SK-N-SH treated with all-trans-retinoic acid at 6 μM for 48 hours (cell line): ENCODE measurements at regions not wholly inside any gene's neighbourhood (a gene's known extent, or its start where the extent isn't known, plus 50 kb on each side); places are given as distances from the start of the nearest gene placed in this dataset.

Experiments
- ARNTL ChIP-seq: fragments of 450-650 bp; formaldehyde crosslinking; IDR thresholded peaks from 2 replicates; pipeline ENCODE4 v1.5.0; 2020; ENCODE audit warnings: low read depth, mild to moderate bottlenecking, moderate library complexity, borderline replicate concordance
- CSRNP3 ChIP-seq: fragments of 250-450 bp; sonication (Bioruptor Pico); IDR thresholded peaks from 2 replicates; pipeline ENCODE4 v1.5.1; 2021; ENCODE audit warnings: mild to moderate bottlenecking, moderate library complexity
- ESRRG ChIP-seq: fragments of 250-450 bp; sonication (Bioruptor Pico); IDR thresholded peaks from 2 replicates; pipeline ENCODE4 v1.6.1; 2021; ENCODE audit warnings: mild to moderate bottlenecking
- GLIS3 ChIP-seq: fragments of 250-450 bp; sonication (Bioruptor Pico); IDR thresholded peaks from 2 replicates; pipeline ENCODE4 v1.5.0; 2020; ENCODE audit warnings: mild to moderate bottlenecking, moderate library complexity
- OSR1 ChIP-seq: fragments of 250-450 bp; sonication (Bioruptor Pico); IDR thresholded peaks from 2 replicates; pipeline ENCODE4 v1.8.0; 2022; ENCODE audit warnings: moderate library complexity, mild to moderate bottlenecking, inconsistent platforms
- PATZ1 ChIP-seq: fragments of 250-450 bp; sonication (Bioruptor Pico); IDR thresholded peaks from 2 replicates; pipeline ENCODE4 v1.8.0; 2020; ENCODE audit warnings: mild to moderate bottlenecking, moderate library complexity, borderline replicate concordance
- RARB ChIP-seq: fragments of 250-450 bp; sonication (Bioruptor Pico); IDR thresholded peaks from 2 replicates; pipeline ENCODE4 v1.8.0; 2021; ENCODE audit warnings: mild to moderate bottlenecking, moderate library complexity
- TSHZ2 ChIP-seq: fragments of 250-450 bp; sonication (Bioruptor Pico); IDR thresholded peaks from 2 replicates; pipeline ENCODE4 v1.5.0; 2020; ENCODE audit warnings: mild to moderate bottlenecking, moderate library complexity
- ZC3H10 ChIP-seq: fragments of 250-450 bp; sonication (Bioruptor Pico); IDR thresholded peaks from 2 replicates; pipeline ENCODE4 v1.5.1; 2021; ENCODE audit warnings: mild to moderate bottlenecking, moderate library complexity
- ZFP30 ChIP-seq: fragments of 450-650 bp; formaldehyde crosslinking; IDR thresholded peaks from 2 replicates; pipeline ENCODE4 v1.5.0; 2022; ENCODE audit warnings: mild to moderate bottlenecking, moderate library complexity
- ZNF8 ChIP-seq: fragments of 450-650 bp; formaldehyde crosslinking; IDR thresholded peaks from 2 replicates; pipeline ENCODE4 v1.5.0; 2020; ENCODE audit warnings: mild to moderate bottlenecking, moderate library complexity

GRCh38 chrX:117707948-117708743 is 408.5 kb downstream of the KLHL13 start:
- TF ChIP-seq CSRNP3 (CRISPR knock-in tag) (no peak), GLIS3 (CRISPR knock-in tag) (no peak), OSR1 (CRISPR knock-in tag) (no peak), ARNTL (CRISPR knock-in tag) (no peak), ZFP30 (CRISPR knock-in tag) (no peak), TSHZ2 (CRISPR knock-in tag) (no peak), ESRRG (CRISPR knock-in tag) (no peak), RARB (no peak), PATZ1 (CRISPR knock-in tag) (no peak), ZNF8 (no peak), ZC3H10 (CRISPR knock-in tag) (no peak)
